Epithelial cell of prostate (primary cell): ENCODE measurements at regions not wholly inside any gene's neighbourhood (a gene's known extent, or its start where the extent isn't known, plus 50 kb on each side); places are given as distances from the start of the nearest gene placed in this dataset.

Experiments
- DNase-seq: peaks from one replicate; pipeline ENCODE4 v3.0.0-alpha.2; 2011; ENCODE audit warnings: low read depth, low spot score
- H3K27ac ChIP-seq: fragments of 450-650 bp; 2 replicates; pipeline ENCODE4 v1.5.1; 2017; ENCODE audit warnings: mild to moderate bottlenecking

DNA sequence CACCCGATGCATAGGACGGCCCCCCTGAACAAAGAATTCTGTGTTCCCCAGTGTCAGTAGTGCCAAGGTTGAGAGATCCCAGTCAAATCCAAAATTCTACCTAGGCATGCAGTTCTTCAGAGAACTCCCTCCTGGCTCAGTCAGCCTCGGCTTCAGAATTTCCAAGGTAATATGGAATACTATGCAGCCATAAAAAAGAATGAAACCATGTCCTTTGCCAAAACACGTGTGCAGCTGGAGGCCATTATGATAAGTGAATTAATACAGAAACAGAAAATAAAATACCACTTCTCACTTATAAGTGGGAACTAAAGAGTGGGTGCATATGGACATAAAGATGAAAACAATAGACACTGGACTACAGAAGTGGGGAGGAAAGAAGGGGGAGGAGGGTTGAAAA lies 87.1 kb upstream of the TRIO start:
- no peak for DNase-seq
- no peak overlapping the region for H3K27ac ChIP-seq

GRCh38 chr5:14054965-14055963 lies 87.9 kb upstream of the TRIO start:
- DNase-seq, result no peak
- H3K27ac ChIP-seq, result peak overlapping the region; percentile 6

GRCh38 chr5:14054111-14054854 lies 88.9 kb upstream of the TRIO start:
- no peak overlapping the region for H3K27ac ChIP-seq
- DNase-seq, result no peak

DNA sequence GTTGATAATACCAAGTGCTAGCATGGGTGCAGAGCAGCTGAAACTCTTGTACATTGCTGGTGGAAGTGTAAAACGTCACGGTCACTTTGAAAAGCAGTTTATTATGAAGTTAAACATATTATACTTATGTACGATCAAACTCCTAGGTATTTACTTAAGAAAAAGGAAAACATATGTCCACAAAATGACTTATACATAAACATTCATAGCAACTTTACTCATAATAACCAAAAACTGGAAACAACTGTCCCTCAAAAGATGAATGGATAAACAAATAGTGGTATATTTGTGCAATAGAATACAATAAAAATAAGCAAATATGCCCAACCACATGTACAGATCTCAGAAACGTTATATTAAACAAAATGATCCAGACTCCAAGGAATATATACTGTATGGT lies 92.3 kb upstream of the TRIO start:
- no peak overlapping the region for H3K27ac ChIP-seq
- no peak for DNase-seq

- DNase-seq, result no peak
- H3K27ac ChIP-seq, result no peak overlapping the region
Measured at GRCh38 chr5:14048434-14048833, 94.7 kb upstream of the TRIO start.

DNA sequence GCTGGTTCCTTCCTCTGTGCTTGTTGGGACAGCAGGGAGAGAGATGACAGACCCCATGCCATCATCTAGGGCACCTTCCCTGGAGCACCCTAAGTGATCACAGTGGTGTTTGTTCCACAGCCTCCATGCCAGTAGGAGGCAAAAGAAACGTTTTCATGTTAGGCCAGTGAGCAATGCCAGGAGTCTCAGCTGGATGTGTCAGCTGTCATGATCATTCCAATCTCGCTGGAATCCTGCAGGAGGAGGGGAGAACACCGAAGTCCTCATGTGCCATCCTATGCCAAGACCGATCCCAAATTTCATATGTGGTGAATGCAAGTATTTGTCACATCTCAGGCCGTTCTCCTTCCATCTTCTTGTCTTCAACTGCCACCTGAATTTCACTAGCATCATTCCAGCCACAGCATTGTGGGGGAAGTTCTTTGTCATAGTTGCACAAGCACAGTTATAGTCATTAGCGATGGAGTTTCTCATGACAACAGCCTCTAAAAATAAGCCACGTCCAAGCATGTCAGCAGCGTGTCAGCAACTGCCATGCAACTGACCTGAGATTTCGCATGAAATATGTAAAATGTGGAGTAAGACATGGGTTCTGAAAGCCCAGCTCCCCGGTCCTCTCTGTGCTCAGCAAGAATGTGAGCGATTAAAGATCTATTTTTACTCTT lies 97.2 kb upstream of the DNAH5 start:
- H3K27ac ChIP-seq, result no peak overlapping the region
- DNase-seq, result no peak

- H3K27ac ChIP-seq, result no peak overlapping the region
- DNase-seq, result no peak
Measured at GRCh38 chr5:14040542-14040941, 96.1 kb upstream of the DNAH5 start.

- peak overlapping the region; percentile 80 for H3K27ac ChIP-seq
- DNase-seq, result peak; percentile 73
Measured at GRCh38 chr5:14039576-14039975, 95.1 kb upstream of the DNAH5 start.

DNA sequence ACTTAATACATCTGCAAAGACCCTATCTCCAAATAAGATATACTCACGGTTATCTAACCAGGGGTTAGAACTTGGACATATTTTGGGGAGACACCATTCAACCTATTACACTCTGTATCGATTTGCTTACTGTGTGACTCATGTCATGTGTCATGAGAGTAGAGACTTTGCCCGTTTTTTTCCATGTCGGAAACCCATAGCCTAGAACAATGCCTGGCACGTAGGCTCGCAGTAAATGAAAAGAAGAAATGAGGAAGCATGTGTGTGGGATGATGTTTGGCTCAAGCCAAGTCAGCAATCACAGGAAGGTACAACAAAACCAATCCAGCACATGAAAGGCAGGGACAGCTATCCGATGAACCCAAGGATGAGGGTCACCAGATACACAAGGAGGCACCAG lies 94.6 kb upstream of the DNAH5 start:
- H3K27ac ChIP-seq, result peak overlapping the region; percentile 80
- DNase-seq, result peak; percentile 68

DNA sequence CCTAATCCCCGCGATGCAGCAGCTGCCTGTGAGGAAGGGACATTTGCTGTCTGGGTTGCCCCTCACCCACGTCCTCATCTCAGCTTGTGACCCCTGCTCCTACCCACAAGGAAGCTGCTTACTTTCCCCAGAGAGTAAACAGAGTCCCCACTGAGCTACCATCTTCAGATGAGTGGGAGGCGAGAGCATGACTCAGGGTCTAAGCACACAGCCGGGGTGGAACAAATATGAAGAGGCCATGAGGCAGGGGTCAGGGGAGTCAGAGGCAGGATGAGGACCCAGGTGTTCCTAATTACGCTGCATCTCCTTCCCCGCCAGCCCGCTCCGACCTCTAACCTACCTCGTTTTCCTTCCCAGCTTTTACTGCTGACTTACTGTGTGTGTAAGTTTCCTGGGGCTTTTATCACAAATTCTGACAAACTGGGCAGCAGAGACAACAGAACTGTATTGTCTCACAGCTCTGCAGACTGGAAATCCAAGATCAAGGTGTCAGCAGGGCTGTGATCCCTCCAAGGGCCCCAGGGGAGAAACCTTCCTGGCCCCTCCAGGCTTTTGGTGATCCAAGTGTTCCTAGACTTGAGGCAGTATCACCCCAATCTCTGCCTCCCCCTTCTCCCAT lies 94.0 kb upstream of the DNAH5 start:
- peak; percentile 58 for DNase-seq
- H3K27ac ChIP-seq, result peak overlapping the region; percentile 80

DNA sequence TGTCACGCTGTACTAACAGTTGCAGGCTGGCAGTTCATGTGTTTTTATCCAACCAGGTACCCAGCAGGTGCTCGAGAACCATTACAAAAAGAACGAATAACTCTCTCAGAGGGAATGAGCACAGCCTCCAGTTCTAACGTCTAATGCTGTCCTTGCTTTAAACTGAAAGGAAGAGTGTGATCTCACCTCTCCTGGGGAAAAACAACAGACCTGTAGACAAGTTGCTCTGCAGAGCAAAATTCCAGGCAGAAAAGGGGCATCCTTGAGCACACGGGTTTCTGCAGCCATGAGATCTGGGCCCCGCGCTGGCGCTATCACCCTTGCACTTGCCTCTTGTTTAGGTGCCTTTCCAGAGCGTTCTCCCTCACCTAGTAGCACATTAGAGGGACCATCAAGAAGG lies 92.5 kb upstream of the DNAH5 start:
- H3K27ac ChIP-seq, result peak overlapping the region; percentile 80
- no peak for DNase-seq

DNA sequence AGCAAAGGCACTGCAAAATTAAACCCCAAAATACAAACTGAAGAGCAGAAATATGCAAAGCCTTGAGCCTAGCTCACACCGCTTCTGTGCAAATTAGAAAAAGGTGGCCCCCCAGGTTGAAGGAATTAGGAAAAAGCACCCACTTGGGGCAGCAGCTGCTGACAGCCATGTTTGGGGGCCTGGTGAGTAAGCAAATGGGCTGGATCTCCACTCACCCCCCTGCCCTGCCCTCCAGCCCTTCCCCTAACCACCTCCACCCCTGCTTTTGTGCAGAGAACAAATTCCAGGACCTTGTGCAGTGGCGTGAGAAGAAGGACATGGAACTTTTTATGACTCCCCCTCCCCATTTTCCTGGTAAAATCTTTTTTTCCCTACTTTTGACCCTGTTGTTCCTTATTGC lies 92.0 kb upstream of the DNAH5 start:
- DNase-seq, result no peak
- H3K27ac ChIP-seq, result peak overlapping the region; percentile 80

GRCh38 chr5:14035859-14036503 lies 91.5 kb upstream of the DNAH5 start:
- H3K27ac ChIP-seq, result peak overlapping the region; percentile 80
- peak; percentile 99 for DNase-seq

DNA sequence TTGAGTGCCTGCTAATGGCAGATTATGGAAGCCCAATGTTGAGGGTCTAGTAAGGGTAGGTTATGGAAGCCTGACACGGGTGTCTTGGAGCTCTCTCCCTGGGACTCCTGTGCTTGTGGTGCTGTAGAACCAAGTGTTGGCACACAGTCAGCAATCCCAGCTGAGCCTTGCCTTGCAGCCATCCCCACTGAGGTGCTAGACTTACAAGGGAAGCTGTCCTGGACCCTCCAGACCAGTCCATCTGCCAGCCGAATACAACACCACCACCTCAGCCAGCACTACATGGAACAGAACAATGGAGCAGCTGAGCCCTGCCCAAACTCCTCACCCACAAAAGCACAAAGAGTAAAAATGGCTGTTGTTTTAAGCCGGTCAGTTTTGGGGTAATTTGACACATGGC lies 90.5 kb upstream of the DNAH5 start:
- no peak for DNase-seq
- peak overlapping the region; percentile 80 for H3K27ac ChIP-seq

DNA sequence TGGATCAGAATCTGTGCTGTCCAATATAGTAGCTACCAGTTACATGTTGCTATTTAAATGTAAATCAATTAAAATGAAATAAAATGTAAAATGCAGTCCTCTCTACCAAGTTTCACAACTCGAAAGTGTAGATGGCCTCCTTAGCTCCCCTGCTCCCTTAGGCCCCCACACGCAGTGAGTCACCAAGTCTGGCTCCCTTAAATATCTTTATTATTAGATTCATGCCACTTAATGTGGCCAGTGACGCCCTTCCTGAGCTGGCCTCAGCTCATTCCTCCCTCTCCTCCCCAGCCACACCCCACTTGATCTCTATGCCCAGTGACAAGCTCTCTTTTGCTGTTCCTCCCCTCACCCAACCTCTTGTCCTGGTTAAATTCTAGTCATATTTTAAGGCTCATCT lies 88.4 kb upstream of the DNAH5 start:
- H3K27ac ChIP-seq, result no peak overlapping the region
- no peak for DNase-seq

- no peak overlapping the region for H3K27ac ChIP-seq
- DNase-seq, result no peak
Measured at GRCh38 chr5:14028938-14029584, 84.6 kb upstream of the DNAH5 start.

DNA sequence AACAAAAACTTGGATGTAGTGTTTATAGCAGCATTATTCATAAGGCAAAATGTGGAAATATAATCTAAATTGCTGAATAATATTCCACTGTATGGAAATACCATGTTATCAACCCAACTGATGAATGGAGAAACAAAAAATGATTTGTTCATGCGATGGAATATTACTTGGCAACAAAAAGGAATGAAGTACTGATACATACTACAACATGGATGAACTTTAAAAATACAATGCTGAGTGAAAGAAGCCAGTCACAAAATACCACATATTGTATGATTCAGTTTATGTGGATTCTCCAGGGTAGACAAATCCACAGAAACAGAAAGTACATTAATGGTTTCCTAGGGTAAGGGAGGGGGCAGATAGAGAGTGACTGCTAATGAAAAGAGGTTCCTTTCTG lies 83.7 kb upstream of the DNAH5 start:
- H3K27ac ChIP-seq, result no peak overlapping the region
- no peak for DNase-seq

GRCh38 chr5:14025569-14026286 lies 81.2 kb upstream of the DNAH5 start:
- no peak for DNase-seq

GRCh38 chr5:14022971-14023370 lies 78.5 kb upstream of the DNAH5 start:
- no peak for DNase-seq
- H3K27ac ChIP-seq, result no peak overlapping the region

More at GRCh38 chr5:14025569-14026286, 81.2 kb upstream of the DNAH5 start:
- no peak overlapping the region for H3K27ac ChIP-seq
